Non-pigmented ciliary epithelial cell (primary cell): ENCODE measurements at regions not wholly inside any gene's neighbourhood (a gene's known extent, or its start where the extent isn't known, plus 50 kb on each side); places are given as distances from the start of the nearest gene placed in this dataset.

Experiments
- DNase-seq: peaks from one replicate; pipeline ENCODE4 v3.0.0-alpha.2; 2010; ENCODE audit warnings: low read depth

GRCh38 chr1:232310541-232310940, 319.4 kb downstream of the SIPA1L2 start:
- DNase-seq = no peak

GRCh38 chr1:232308616-232309015, 321.3 kb downstream of the SIPA1L2 start:
- DNase-seq = no peak

- DNase-seq = no peak
Observed at GRCh38 chr1:232307296-232308017, 322.5 kb downstream of the SIPA1L2 start.

- DNase-seq = no peak
Observed at GRCh38 chr1:232306269-232306961, 323.5 kb downstream of the SIPA1L2 start.

GRCh38 chr1:232305050-232305449, 324.9 kb downstream of the SIPA1L2 start:
- no peak for DNase-seq

GRCh38 chr1:232303222-232303620, 326.7 kb downstream of the SIPA1L2 start:
- DNase-seq = no peak

- DNase-seq = no peak
Observed at GRCh38 chr1:232302376-232303221, 327.3 kb downstream of the SIPA1L2 start.

GRCh38 chr1:232301246-232301645, 328.7 kb downstream of the SIPA1L2 start:
- no peak for DNase-seq

GRCh38 chr1:232300466-232300865, 329.5 kb downstream of the SIPA1L2 start:
- DNase-seq = no peak

- DNase-seq = no peak
Observed at GRCh38 chr1:232296461-232296860, 333.5 kb downstream of the SIPA1L2 start.

GRCh38 chr1:232293361-232293760, 336.6 kb downstream of the SIPA1L2 start:
- DNase-seq = no peak

- DNase-seq = no peak
Observed at GRCh38 chr1:232292818-232293217, 337.1 kb downstream of the SIPA1L2 start.

GRCh38 chr1:232292239-232292638, 337.7 kb downstream of the SIPA1L2 start:
- DNase-seq = no peak

GRCh38 chr1:232291681-232292080, 338.3 kb downstream of the SIPA1L2 start:
- no peak for DNase-seq

- no peak for DNase-seq
Observed at GRCh38 chr1:232291261-232291660, 338.7 kb downstream of the SIPA1L2 start.

GRCh38 chr1:232290570-232290969, 339.4 kb downstream of the SIPA1L2 start:
- no peak for DNase-seq

GRCh38 chr1:232287676-232288569, 342.0 kb downstream of the SIPA1L2 start:
- no peak for DNase-seq

- DNase-seq = no peak
Observed at GRCh38 chr1:232285138-232285537, 344.8 kb downstream of the SIPA1L2 start.

- no peak for DNase-seq
Observed at GRCh38 chr1:232283864-232284263, 346.1 kb downstream of the SIPA1L2 start.

- no peak for DNase-seq
Observed at GRCh38 chr1:232282498-232282897, 347.4 kb downstream of the SIPA1L2 start.

GRCh38 chr1:232280910-232281309, 349.0 kb downstream of the SIPA1L2 start:
- DNase-seq = no peak

- DNase-seq = no peak
Observed at GRCh38 chr1:232279909-232280400, 350.0 kb downstream of the SIPA1L2 start.
